Hepatocyte (in vitro differentiated cells): ENCODE measurements at regions not wholly inside any gene's neighbourhood (a gene's known extent, or its start where the extent isn't known, plus 50 kb on each side); places are given as distances from the start of the nearest gene placed in this dataset.
"Not testable (repeated sequence)": the region's sequence is repeated elsewhere in the genome, so short reads cannot be mapped to it uniquely, and the experiment has no call there.

Experiments used
- DNase-seq: peaks from one replicate; pipeline ENCODE4 v3.0.0-alpha.2; 2016; ENCODE audit warnings: low spot score
- H2AFZ ChIP-seq: fragments of 200-600 bp; sonication (generic); 2 replicates; pipeline ENCODE4 v1.6.0; 2016; ENCODE audit warnings: antibody characterized with exemption, mild to moderate bottlenecking
- H3K27ac ChIP-seq: fragments of 200-600 bp; sonication (generic); 2 replicates; pipeline ENCODE4 v1.5.1; 2016; ENCODE audit warnings: mild to moderate bottlenecking
- H3K27me3 ChIP-seq: fragments of 200-600 bp; sonication (generic); 2 replicates; pipeline ENCODE4 v1.6.1; 2016
- H3K36me3 ChIP-seq: fragments of 200-600 bp; sonication (generic); replicated peaks from 2 replicates; pipeline ENCODE4 v1.5.1; 2016; ENCODE audit warnings: low read depth; ENCODE audit not compliant: insufficient read depth
- H3K4me1 ChIP-seq: fragments of 200-600 bp; sonication (generic); 2 replicates; pipeline ENCODE4 v1.5.1; 2016; ENCODE audit warnings: mild to moderate bottlenecking, moderate library complexity; ENCODE audit not compliant: insufficient read depth
- H3K4me2 ChIP-seq: fragments of 200-600 bp; sonication (generic); 2 replicates; pipeline ENCODE4 v1.6.0; 2016
- H3K4me3 ChIP-seq: fragments of 200-600 bp; sonication (generic); 2 replicates; pipeline ENCODE4 v1.5.1; 2016; ENCODE audit warnings: mild to moderate bottlenecking
- H3K79me2 ChIP-seq: fragments of 200-600 bp; sonication (generic); 2 replicates; pipeline ENCODE4 v1.6.0; 2017; ENCODE audit warnings: mild to moderate bottlenecking
- H3K9me2 ChIP-seq: fragments of 200-600 bp; sonication (generic); replicated peaks from 2 replicates; pipeline ENCODE4 v1.6.0; 2017; ENCODE audit warnings: mild to moderate bottlenecking; ENCODE audit not compliant: insufficient read depth
- H3K9me3 ChIP-seq: fragments of 200-600 bp; sonication (generic); 2 replicates; pipeline ENCODE4 v1.5.1; 2016; ENCODE audit warnings: low read depth, mild to moderate bottlenecking
- H4K20me1 ChIP-seq: fragments of 200-600 bp; sonication (generic); 2 replicates; pipeline ENCODE4 v1.6.0; 2016; ENCODE audit warnings: mild to moderate bottlenecking; ENCODE audit not compliant: insufficient read depth, poor library complexity, severe bottlenecking
- EZH2 ChIP-seq: fragments of 200-600 bp; sonication (generic); IDR thresholded peaks from 2 replicates; pipeline ENCODE4 v1.6.1; 2016; ENCODE audit warnings: antibody characterized with exemption, mild to moderate bottlenecking, borderline replicate concordance
- EZH2phosphoT487 ChIP-seq: fragments of 200-600 bp; sonication (generic); IDR thresholded peaks from one replicate; pipeline ENCODE4 v1.6.1; 2018; ENCODE audit warnings: antibody characterized with exemption, mild to moderate bottlenecking, low read depth, moderate library complexity; ENCODE audit not compliant: unreplicated experiment, severe bottlenecking
- WGBS: methylation state at CpG from one replicate; pipeline ENCODE4 v1.1.6; 2016; ENCODE audit warnings: low lambda C conversion rate; ENCODE audit errors: missing lambda C conversion rate; 5-methylcytosine and 5-hydroxymethylcytosine counted together
- TF ChIP-seq, protein P1 (sequence below): fragments of 200-600 bp; sonication (generic); IDR thresholded peaks from 2 replicates; pipeline ENCODE4 v1.5.1; 2016; ENCODE audit warnings: antibody characterized with exemption, mild to moderate bottlenecking; ENCODE audit not compliant: poor library complexity

DNA sequence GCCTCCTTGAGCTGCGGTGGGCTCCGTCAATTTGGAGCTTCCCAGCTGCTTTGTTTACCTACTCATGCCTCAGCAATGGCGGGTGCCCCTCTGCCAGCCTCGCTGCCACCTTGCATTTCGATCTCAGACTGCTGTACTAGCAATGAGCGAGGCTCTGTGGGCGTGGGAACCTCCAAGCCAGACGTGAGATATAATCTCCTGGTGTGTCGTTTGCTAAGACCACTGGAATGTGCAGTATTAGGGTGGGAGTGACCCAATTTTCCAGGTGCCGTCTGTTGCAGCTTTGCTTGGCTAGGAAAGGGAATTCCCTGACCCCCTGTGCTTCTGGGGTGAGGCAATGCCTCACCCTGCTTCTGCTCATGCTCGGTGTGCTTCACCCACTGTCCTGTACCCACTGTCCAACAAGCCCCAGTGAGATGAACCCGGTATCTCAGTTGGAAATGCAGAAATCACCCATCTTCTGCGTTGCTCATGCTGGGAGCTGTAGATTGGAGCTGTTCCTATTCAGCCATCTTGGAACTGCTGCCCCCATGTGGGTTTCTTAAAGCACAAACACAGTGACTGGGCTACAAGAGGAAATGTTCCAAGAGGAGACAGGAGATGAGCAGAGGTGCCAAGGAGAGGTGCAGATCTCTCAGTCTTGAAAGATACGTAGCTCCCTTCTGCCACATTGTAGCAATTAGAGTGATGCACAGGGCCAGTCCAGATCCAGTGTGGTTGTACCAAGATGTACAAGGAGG, 193.0 kb upstream of the IGFBP7 start:
- Histone ChIP-seq H3K79me2 (no peaks in the 10 kb centered on the region), H3K4me3 (no peak overlapping the region), H3K36me3 (no peaks in the 10 kb centered on the region), H3K9me2 (no peaks in the 10 kb centered on the region), H3K27ac (no peak overlapping the region), H3K4me2 (no peak overlapping the region), H4K20me1 (no peaks in the 10 kb centered on the region), H2AFZ (no peak overlapping the region), H3K27me3 (no peaks in the 10 kb centered on the region), H3K4me1 (no peaks in the 10 kb centered on the region), H3K9me3 (no peaks in the 10 kb centered on the region)
- TF ChIP-seq, protein P1, sequence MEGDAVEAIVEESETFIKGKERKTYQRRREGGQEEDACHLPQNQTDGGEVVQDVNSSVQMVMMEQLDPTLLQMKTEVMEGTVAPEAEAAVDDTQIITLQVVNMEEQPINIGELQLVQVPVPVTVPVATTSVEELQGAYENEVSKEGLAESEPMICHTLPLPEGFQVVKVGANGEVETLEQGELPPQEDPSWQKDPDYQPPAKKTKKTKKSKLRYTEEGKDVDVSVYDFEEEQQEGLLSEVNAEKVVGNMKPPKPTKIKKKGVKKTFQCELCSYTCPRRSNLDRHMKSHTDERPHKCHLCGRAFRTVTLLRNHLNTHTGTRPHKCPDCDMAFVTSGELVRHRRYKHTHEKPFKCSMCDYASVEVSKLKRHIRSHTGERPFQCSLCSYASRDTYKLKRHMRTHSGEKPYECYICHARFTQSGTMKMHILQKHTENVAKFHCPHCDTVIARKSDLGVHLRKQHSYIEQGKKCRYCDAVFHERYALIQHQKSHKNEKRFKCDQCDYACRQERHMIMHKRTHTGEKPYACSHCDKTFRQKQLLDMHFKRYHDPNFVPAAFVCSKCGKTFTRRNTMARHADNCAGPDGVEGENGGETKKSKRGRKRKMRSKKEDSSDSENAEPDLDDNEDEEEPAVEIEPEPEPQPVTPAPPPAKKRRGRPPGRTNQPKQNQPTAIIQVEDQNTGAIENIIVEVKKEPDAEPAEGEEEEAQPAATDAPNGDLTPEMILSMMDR = peak; percentile 15
- TF ChIP-seq EZH2 = no peak
- DNase-seq = no peak
- WGBS = 73% methylated on average over 14 of the region's 14 CpGs

DNA sequence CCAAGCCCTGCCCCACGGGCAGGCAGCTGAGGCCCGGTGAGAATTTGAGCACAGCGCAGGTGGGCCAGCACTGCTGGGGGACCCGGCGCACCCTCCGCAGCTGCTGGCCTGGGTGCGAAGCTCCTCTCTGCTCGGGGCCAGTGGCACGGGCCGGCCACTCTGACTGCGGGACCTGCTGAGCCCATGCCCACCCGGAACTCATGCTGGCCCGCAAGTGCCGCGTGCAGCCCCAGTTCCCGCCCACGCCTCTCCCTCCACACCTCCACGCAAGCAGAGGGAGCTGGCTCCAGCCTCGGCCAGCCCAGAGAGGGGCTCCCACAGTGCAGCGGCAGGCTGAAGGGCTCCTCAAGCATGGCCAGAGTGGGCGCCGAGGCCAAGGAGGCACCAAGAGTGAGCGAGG, 190.1 kb upstream of the IGFBP7 start:
- DNase-seq, H3K4me1 ChIP-seq, H3K27ac ChIP-seq, H2AFZ ChIP-seq, H3K9me3 ChIP-seq, H3K27me3 ChIP-seq, H4K20me1 ChIP-seq, H3K4me3 ChIP-seq, H3K36me3 ChIP-seq, H3K4me2 ChIP-seq, H3K79me2 ChIP-seq, H3K9me2 ChIP-seq: not testable (repeated sequence)
- WGBS = 96% methylated on average over 11 of the region's 23 CpGs

DNA sequence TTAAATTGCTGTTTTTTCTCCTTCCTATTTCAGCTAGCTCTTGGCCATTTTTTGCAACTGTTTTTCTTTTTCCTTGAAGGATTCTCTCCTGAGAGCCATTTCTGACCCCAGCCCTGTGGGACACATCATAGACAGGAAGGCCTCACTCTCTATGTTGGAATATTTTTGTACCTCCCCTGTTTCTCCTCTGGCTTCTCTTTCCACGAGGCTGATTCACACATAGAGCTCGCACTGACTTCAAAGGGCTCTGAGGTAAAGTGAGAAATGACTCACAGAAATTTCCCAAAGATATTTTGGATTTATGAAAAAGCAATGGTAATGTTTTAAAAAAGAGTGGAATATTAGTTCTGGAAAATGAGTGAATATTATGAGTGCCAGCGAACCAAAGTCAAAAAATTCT, 181.7 kb upstream of the IGFBP7 start:
- no peak overlapping the region for H3K4me3 ChIP-seq
- H3K79me2 ChIP-seq = no peaks in the 10 kb centered on the region
- no peak overlapping the region for H3K27ac ChIP-seq
- H3K9me3 ChIP-seq = no peaks in the 10 kb centered on the region
- no peak for TF ChIP-seq EZH2phosphoT487
- TF ChIP-seq, protein P1 = no peak
- TF ChIP-seq EZH2 = no peak
- no peaks in the 10 kb centered on the region for H3K36me3 ChIP-seq
- H4K20me1 ChIP-seq = no peaks in the 10 kb centered on the region
- no peaks in the 10 kb centered on the region for H3K4me1 ChIP-seq
- no peak overlapping the region for H2AFZ ChIP-seq
- no peaks in the 10 kb centered on the region for H3K9me2 ChIP-seq
- H3K4me2 ChIP-seq = no peak overlapping the region
- H3K27me3 ChIP-seq = no peaks in the 10 kb centered on the region
- 76% methylated on average over 3 of the region's 3 CpGs for WGBS
- no peak for DNase-seq

DNA sequence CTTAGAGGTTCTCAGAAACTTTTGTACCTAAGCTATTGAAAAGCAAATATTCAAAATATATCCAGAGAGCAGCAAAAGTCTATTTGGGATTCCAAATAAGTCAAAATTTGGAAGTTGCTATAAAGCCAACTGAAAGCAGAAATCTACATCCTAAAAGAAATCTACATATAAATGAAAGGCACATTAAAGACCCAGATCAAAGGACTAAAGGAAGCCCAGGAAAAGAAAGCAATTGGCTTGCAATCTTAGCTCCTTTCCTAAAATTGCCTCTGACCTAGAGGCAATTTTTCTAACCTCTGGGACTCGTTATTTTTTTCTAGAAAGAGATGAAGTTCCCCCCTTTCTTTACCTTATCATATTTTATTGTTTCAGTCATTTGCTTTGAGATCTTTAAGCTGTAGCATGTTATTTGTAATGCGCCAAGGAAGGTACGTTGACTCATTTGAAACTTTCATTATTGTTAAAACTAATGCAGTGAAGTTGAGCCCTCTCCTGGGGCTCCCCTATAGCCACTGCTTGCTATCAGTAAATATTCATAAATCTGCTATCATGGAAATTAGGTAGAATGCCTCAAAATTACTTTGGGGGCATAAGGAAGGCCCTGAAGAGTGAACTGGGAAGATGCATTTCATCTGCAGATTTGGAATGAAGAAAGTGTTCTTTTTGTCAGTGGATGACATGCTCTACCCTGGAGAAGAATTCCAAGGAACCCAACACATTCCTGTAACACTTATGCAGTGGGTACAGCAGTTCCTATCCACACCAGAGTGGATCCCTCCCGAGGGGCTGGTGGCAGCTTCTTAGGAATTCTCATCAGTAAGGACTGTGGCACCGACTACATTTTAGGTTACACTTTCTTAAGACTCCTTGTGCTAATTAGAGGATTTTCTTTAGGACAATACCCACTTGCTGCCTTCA, 177.8 kb upstream of the IGFBP7 start:
- Histone ChIP-seq H3K36me3 (no peaks in the 10 kb centered on the region), H3K4me3 (no peak overlapping the region), H2AFZ (no peak overlapping the region), H3K4me2 (no peak overlapping the region), H4K20me1 (no peaks in the 10 kb centered on the region), H3K79me2 (no peaks in the 10 kb centered on the region), H3K9me3 (no peaks in the 10 kb centered on the region), H3K27me3 (no peaks in the 10 kb centered on the region), H3K27ac (no peak overlapping the region), H3K9me2 (no peaks in the 10 kb centered on the region), H3K4me1 (no peaks in the 10 kb centered on the region)
- WGBS = 63% methylated on average over 5 of the region's 5 CpGs
- DNase-seq = no peak
- no peak for TF ChIP-seq EZH2
- TF ChIP-seq, protein P1 = no peak
- no peak for TF ChIP-seq EZH2phosphoT487
